ENCODE measurements at regions not wholly inside any gene's neighbourhood (a gene's known extent, or its start where the extent isn't known, plus 50 kb on each side); places are given as distances from the start of the nearest gene placed in this dataset.

- TF ChIP-seq REST (IDR thresholded peaks at IDR 0.05; ENCODE audit: insufficient read depth in 1 of 2, low read depth in 2 of 2, low read length in 2 of 2), result no peak
- no peak for TF ChIP-seq POLR2AphosphoS5 (IDR thresholded peaks at IDR 0.05; ENCODE audit: low read depth, low read length)
- no peak for TF ChIP-seq TAF1 (IDR thresholded peaks at IDR 0.05; ENCODE audit: borderline replicate concordance, insufficient read depth, low read length)
- TF ChIP-seq SIN3A (IDR thresholded peaks at IDR 0.05; ENCODE audit: borderline replicate concordance, insufficient read depth, low read length), result no peak
- no peak for TF ChIP-seq FOXP2 (optimal IDR thresholded peaks at IDR 0.05; ENCODE audit: borderline replicate concordance, extremely low read depth, extremely low read length, insufficient read depth)
These were observed 137.5 kb downstream of the NR2F2 start for GRCh38 chr15:96468036-96468435.

Measured in PFSK-1 (cell line).